Gastrocnemius medialis (tissue), 4 donors: ENCODE measurements at regions not wholly inside any gene's neighbourhood (a gene's known extent, or its start where the extent isn't known, plus 50 kb on each side); places are given as distances from the start of the nearest gene placed in this dataset.
"Not testable (repeated sequence)": the region's sequence is repeated elsewhere in the genome, so short reads cannot be mapped to it uniquely, and the experiment has no call there.

Experiments used
- CTCF ChIP-seq, 5 experiments: fragments of 450-650 bp in 3 of 5; fragments of 200-600 bp in 2 of 5; sonication (generic) in 2 of 5; IDR thresholded peaks in 4 of 5; conservative IDR thresholded peaks in 1 of 5; 1 replicate in 4 of 5; 2 replicates in 1 of 5; pipeline ENCODE4 v1.5.1; 2016 to 2019; ENCODE audit warnings: antibody characterized with exemption in 5 of 5, mild to moderate bottlenecking in 3 of 5, moderate library complexity in 3 of 5
- POLR2A ChIP-seq, 2 donors: fragments of 450-650 bp; IDR thresholded peaks; one replicate each; pipeline ENCODE4 v1.6.1; 2017; ENCODE audit warnings: antibody characterized with exemption in 2 of 2, mild to moderate bottlenecking in 2 of 2, moderate library complexity in 2 of 2

GRCh38 chr14:44601266-44601665 is 94.2 kb upstream of the FSCB start:
- not testable (repeated sequence) for TF ChIP-seq POLR2A (IDR thresholded peaks at IDR 0.05); CTCF (IDR thresholded peaks at IDR 0.05 in 4 of 5, conservative IDR thresholded peaks at IDR 0.05 in 1 of 5)
